ENCODE measurements at regions not wholly inside any gene's neighbourhood (a gene's known extent, or its start where the extent isn't known, plus 50 kb on each side); places are given as distances from the start of the nearest gene placed in this dataset.

- no peak for TF ChIP-seq RAD21 (IDR thresholded peaks at IDR 0.05; ENCODE audit: low read depth)
- no peak for TF ChIP-seq ZBTB7A (IDR thresholded peaks at IDR 0.05; ENCODE audit: low read depth)
- TF ChIP-seq MAX (IDR thresholded peaks at IDR 0.05) = no peak
- TF ChIP-seq EP300 (IDR thresholded peaks at IDR 0.05; ENCODE audit: borderline replicate concordance) = no peak
- no peak for TF ChIP-seq TAF1 (IDR thresholded peaks at IDR 0.05; ENCODE audit: low read depth)
- TF ChIP-seq USF1 (IDR thresholded peaks at IDR 0.05) = no peak
- no peak for TF ChIP-seq REST (IDR thresholded peaks at IDR 0.05; ENCODE audit: low read depth)
- no peak for TF ChIP-seq CEBPB (IDR thresholded peaks at IDR 0.05)
Measured at GRCh38 chr7:106774213-106774767, 90.8 kb upstream of the PIK3CG start.

Data from Ishikawa (cell line).